Choroid plexus epithelial cell (primary cell): ENCODE measurements at regions not wholly inside any gene's neighbourhood (a gene's known extent, or its start where the extent isn't known, plus 50 kb on each side); places are given as distances from the start of the nearest gene placed in this dataset.

Experiments
- DNase-seq: peaks from one replicate; pipeline ENCODE4 v3.0.0-alpha.2; 2010; ENCODE audit warnings: low read depth
- H3K4me3 ChIP-seq: 2 replicates; pipeline ENCODE4 v1.5.1; 2011; ENCODE audit warnings: low read depth, mild to moderate bottlenecking, control low read depth, low read length, moderate library complexity
- TF ChIP-seq, protein P1 (sequence below): conservative IDR thresholded peaks from 2 replicates; pipeline ENCODE4 v1.5.1; 2011; ENCODE audit warnings: low read depth, mild to moderate bottlenecking, control low read depth, inconsistent platforms, low read length, moderate library complexity

DNA sequence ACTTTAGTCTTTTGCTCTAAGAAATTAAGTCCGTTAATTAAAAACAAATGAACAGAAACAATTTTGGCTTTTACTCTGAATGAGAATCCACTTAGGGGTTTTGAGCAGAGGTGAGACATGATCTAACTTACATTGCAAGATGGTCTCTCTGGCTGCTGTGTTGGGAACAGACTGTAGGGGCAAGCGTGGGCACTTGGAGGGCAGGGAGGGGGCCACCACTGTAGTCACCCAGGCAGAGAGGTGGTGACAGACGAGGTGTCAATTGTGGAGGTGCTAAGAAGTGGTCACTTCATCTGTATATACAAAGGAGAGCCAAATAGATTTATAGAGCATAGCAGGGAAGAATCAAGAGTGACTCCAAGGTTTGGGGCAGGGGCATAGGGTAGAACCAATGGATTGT is 71.1 kb upstream of the IRF2BP2 start:
- H3K4me3 ChIP-seq, result no peak overlapping the region
- no peak for DNase-seq
- TF ChIP-seq, protein P1, sequence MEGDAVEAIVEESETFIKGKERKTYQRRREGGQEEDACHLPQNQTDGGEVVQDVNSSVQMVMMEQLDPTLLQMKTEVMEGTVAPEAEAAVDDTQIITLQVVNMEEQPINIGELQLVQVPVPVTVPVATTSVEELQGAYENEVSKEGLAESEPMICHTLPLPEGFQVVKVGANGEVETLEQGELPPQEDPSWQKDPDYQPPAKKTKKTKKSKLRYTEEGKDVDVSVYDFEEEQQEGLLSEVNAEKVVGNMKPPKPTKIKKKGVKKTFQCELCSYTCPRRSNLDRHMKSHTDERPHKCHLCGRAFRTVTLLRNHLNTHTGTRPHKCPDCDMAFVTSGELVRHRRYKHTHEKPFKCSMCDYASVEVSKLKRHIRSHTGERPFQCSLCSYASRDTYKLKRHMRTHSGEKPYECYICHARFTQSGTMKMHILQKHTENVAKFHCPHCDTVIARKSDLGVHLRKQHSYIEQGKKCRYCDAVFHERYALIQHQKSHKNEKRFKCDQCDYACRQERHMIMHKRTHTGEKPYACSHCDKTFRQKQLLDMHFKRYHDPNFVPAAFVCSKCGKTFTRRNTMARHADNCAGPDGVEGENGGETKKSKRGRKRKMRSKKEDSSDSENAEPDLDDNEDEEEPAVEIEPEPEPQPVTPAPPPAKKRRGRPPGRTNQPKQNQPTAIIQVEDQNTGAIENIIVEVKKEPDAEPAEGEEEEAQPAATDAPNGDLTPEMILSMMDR, result no peak

DNA sequence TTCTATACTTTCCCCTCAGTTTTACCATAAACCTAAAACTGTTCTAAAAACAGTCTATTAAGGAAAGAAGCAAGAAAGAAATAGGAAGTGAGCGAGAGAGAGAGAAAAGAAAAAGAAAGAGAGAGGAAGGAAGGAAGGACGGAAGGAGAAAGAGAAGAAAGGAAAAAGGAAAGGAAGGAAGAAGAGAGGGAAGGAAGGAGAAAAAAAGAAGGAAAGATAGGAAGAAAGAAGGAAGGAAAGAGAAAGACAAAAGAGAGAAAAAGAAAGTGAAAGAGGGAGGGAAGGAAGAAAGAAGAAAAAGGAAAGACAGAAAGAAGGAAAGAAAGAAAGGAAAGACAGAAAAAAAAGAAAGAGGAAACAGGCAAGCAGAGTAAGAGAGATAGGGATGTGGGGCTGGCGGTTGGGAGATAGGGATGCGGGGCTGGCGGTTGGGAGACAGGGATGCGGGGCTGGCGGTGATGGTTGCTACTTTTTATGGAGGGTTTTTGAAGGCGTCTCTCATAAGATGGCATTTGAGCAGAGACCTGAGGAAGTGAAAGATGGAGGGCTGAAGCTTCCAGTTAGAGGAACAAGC is 70.4 kb upstream of the IRF2BP2 start:
- DNase-seq, result no peak
- H3K4me3 ChIP-seq, result no peak overlapping the region
- TF ChIP-seq, protein P1, result no peak

DNA sequence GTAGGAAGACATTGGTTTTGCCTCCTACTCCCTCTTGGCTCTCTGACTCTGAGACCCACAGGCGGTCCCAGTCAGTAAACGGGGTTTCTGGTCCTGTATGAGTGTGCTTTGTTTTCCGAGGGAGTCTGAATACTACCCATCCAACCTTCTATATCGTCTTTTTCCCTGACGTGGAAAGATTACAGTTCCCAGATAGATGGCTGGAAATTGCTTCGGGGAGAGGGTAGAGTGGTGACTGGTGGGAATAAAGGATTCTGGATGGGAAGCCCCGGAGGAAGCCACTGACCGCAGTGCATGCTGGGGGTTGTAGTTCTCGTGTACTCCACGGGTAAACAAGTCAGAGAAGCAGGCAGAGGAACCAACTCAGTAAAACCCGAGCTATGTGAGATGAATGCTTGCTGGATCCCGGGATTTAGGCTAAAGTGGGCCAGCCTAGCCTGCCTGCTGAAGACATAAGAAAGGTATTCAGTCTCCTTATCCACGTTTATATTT is 66.2 kb upstream of the IRF2BP2 start:
- TF ChIP-seq, protein P1, result no peak
- DNase-seq, result peak; percentile 81
- H3K4me3 ChIP-seq, result peak overlapping the region; percentile 52

DNA sequence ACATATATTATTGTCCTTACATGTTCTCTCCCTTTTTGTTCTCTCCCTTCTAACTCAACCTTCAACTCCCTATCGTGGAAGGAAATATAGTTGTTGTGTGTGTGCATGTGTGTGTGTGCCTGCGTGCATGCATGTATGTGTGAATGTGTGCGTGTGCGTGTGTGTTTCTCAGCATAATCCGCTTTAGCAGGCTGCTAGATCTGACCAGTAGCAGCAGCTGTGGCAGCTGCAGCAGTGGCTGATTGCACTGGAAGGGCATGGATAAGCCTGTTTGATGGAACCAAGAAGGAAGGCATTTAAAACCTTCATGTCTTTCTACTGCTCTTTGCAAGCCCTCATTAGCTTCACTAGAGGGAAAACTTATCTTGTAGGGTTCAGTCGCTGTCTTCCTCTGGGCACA is 65.6 kb upstream of the IRF2BP2 start:
- no peak overlapping the region for H3K4me3 ChIP-seq
- TF ChIP-seq, protein P1, result no peak
- DNase-seq, result no peak

DNA sequence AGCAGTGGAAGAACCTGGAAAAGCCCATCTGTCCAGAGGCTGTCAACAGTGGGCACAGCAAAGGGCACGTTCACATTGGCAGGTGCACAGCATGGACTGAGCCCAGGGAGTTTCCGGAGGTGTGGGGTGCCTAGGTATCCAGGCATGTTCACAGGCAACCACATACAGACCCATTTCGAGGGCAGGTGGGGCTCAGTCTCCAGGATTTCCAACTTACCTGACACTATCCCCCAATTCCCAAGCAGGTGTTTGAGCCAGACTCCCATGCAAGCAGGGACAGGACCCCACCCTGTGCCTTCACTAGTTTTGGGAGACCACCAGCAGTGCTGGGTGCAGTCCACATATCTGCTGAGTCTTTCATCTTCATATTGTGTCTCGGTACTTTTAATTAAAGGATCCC is 65.0 kb upstream of the IRF2BP2 start:
- TF ChIP-seq, protein P1, result no peak
- no peak for DNase-seq
- no peak overlapping the region for H3K4me3 ChIP-seq

DNA sequence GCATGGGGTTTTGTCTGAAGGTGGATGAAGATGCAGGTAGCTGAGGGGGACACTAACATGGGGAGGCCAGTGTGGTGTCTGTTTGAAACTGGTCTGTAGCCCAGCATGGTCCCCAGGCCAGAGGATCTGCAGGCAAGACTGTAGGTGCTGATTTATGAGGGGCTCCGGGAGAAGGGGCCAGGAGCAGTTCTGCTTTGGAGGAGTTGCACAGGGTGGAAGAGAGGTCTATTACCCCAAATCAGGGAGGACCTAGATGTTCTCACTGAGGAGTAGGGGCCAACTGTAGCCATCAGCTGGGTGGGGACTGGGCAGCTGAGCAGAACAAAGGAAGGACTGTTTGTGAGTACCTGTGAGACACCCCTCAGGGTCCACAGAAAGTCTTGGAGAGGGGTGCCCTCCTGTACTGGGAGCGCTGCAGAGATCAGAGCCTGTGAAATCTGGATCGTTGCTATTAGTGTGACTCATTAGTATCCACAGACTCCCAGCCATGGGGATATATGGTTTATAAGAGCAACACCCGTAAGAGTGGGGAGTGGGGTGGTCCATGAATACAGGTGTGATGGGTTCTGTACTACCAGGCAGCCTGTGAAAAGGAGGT is 64.3 kb upstream of the IRF2BP2 start:
- TF ChIP-seq, protein P1, result no peak
- no peak overlapping the region for H3K4me3 ChIP-seq

More for the DNA sequence above, 64.3 kb upstream of the IRF2BP2 start:
- no peak for DNase-seq
